ENCODE measurements at regions not wholly inside any gene's neighbourhood (a gene's known extent, or its start where the extent isn't known, plus 50 kb on each side); places are given as distances from the start of the nearest gene placed in this dataset.

DNA sequence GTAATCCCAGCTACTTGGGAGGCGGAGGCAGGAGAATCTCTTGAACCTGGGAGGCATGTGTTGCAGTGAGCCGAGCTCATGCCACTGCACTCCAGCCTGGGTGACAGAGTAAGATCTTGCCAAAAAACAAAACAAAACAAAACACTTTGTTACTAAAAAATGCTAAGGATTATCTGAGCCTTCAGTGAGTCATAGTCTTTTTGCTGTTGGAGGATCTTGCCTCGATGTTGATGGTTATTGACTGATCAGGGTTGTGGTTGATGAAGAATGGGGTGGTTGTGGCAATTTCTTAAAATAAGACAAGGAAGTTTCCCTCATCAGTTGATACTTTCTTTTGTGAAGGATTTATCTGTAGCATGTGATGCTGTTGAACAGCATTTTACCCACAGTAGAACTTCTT, 196.8 kb upstream of the HDDC2 start:
- DNase-seq, result no peak

DNA sequence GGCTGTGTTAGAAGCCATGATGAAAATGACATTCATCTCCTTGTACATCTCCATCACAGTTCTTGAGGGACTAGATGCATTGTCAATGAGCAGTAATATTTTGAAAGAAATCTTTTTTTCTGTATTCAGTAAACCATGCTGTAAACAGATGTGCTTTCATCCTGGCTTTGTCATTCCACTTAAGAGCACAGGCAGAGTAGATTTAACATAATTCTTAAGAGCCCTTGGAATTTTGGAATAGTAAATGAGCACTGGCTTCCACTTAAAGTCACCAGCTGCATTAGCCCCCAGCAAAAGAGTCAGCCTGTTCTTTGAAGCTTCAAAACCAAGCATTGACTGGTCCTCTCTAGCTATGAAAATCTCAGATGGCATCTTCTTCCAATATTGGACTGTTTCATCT, 197.8 kb upstream of the HDDC2 start:
- no peak for DNase-seq

DNA sequence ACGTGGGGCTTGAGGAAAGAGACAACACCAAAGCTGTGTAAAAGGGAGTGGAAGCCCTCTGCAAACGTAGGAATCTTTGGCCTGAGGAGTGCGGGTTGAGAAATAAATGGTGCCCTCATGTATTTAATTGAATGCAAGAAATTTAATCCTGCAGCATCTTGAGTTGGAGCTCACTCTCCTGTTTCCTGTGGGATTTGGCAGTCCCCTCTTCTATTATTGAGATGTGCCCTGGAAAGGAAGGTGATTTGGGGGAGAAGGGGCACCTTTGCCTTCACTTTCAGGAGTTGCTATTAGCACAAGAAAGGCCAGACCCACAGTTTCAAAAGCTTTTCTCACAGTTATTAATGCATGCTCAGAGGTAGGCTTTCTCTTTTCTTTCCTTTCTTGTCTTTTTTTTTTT, 201.4 kb upstream of the HDDC2 start:
- DNase-seq, result no peak

- DNase-seq, result no peak
Measured at GRCh38 chr6:125507987-125508655, 206.4 kb upstream of the HDDC2 start.

DNA sequence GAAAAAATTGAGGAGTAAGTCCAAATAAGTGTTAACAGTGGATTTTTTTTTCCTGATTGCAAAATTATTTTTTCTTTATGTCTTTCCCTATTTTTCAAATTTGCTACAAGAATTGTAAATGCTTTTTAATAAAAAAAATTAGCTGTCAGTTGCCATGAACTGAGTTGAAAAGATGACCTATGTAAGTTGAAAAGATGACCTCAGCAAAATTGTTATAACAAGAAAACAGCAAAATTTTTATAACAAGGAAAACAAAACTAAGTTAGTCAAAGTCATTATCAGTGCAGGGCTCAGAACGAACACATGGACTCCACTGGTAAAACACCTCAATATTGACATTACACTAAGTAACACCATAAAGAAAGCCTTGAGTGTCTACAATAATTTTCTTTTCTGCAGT, 207.0 kb upstream of the HDDC2 start:
- no peak for DNase-seq

DNA sequence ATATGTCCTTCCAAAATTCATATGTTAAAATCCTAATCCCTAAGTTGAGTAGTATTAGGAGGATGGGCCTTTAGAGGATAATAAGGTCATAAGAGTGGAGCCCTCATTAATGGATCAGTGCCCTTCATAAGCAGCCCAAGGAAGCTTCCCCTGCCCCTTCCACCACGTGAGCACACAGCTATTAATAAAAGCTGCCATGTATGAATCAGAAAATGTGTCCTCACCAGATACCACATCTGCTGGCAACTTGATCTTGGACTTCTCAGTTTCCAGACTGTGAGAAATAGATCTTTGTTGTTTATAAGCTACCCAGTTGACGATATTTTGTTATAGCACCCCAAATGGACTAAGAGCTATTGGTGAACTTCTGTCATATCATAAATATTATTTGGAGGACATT, 207.7 kb upstream of the HDDC2 start:
- DNase-seq, result no peak

- no peak for DNase-seq
Measured at GRCh38 chr6:125510405-125510804, 208.6 kb upstream of the HDDC2 start.

DNA sequence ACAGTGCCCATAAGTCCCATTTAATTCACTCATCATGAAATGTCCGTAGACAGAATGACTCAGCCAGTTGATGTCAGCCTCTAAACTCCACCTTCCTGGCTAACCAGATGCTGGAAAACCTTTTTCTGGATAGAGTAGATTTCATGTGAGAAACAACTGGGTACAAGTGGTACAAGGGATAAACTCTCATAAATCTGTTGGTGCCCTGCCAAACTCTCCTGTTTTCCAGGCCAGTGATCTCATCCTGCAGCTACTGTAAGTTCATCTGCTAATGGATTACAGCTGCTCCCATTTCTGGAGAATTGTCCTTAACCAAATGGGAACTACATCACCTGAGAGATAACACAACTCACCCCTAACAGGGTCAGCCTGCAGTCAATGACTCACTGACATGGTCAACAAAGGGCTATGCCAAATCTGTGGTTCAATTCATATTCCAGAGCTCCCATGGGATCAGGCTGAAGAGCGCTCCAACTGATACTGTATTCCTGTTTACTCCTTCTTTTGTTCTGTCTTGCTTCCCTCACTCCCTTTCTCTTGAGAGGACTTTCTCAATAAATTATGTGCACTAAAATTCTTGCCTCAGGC, 210.1 kb upstream of the HDDC2 start:
- DNase-seq, result no peak

DNA sequence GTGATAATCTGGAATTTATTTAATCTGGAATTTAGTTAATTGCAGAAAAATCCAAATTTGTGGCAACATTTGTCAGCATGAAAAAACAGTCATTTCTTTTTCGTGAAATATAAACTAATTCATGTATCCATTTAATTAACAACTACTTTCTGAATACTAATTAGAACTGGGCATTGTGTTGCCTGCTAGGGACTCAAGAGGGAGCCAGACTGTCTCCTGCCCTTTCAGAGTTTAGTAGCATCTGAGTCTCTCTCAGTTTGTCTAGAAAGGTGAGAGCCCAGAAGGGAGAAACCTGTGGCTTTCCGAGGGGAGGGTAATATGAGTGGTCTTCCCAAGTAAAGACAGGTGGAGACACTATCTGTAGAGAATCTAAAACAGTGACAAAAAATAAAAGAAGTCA, 210.9 kb upstream of the HDDC2 start:
- no peak for DNase-seq

DNA sequence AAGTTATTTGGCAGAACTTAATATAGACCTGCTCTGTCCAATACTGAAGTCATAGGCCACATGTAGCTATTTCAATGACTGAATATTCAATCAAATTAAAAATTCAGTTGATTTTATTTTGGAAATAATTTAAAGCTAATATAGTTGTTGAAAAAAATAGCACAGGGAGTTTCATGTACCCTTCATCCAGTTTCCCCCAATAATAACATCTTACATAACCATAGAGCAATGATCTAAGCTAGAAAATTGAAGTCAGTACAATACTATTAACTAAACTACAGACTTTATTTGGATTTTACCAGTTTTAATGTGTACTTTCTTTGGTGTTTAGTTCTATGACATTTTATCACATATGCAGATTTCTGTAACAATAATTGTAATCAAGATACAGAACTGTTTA, 212.2 kb upstream of the HDDC2 start:
- no peak for DNase-seq

DNA sequence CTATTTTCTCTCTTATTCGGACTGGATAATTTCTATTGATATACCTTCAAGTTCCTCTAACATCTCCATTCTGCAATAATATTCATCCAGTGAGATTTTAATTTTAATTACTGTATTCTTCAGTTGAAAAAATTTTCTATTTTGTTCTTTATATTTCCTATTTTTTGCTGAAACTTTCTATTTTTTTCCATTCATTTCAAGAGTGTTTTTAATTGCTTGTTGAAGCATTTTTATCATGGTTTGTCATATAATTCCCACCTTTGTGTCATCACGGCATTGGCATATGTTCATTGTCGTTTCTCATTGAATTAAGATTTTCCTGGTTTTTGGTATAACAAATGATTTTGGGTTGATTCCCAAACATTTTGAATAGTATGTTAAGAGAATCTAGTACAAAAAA, 214.9 kb upstream of the HDDC2 start:
- DNase-seq, result no peak

DNA sequence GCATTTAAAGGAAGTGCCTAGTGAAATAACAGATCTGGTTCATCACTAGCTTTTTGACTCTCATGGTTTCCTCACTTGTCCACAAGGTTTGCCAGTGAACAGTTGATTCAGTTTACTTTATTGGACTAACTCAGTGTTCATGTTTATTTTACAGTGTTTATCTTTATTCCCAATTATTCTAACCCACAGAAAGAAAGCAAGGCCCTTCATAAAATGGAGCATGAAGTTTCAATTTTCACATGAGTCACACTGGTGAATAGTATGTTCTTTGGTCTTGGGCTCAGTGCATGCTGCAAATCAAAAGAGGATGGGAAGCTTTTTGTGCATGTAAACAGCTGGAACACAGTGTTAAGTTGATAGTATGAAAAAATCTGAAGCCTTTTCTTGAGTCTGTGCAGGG, 217.6 kb upstream of the HDDC2 start:
- DNase-seq, result no peak

- no peak for DNase-seq
Measured at GRCh38 chr6:125524356-125524755, 222.6 kb upstream of the HDDC2 start.

DNA sequence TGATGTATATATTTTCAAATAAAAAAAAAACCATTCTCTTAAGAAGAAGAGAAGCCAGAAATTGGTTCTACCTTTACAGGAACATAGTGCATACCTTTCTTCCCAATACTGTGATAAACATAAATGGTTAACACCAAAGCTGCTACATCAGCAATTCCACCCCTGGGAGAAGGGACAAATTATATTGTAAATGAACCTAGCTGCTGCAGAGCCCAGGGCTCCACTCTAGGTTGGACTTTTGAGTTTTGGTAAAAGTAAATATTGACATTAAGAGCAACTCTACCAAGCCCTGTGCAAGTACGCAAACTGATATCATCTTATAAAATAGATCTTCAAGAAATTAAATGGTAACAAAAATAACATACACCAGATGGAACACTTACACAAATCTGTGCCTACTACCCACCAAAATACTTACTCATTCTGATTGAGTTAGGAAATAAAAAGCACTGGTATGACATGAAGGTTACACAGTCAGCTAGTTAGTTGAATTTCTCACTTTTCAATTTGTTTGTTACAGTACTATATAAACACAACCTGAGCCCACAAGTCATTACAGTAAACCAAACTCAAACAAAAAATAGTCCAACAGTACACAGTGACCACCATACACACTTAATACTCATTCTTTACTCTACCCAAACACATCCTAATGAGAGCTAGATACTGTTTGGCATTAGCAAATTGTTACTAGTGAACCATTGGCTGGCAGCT, 223.3 kb upstream of the HEY2 start:
- no peak for DNase-seq

GRCh38 chr6:125528621-125529041, 220.8 kb upstream of the HEY2 start:
- no peak for DNase-seq

DNA sequence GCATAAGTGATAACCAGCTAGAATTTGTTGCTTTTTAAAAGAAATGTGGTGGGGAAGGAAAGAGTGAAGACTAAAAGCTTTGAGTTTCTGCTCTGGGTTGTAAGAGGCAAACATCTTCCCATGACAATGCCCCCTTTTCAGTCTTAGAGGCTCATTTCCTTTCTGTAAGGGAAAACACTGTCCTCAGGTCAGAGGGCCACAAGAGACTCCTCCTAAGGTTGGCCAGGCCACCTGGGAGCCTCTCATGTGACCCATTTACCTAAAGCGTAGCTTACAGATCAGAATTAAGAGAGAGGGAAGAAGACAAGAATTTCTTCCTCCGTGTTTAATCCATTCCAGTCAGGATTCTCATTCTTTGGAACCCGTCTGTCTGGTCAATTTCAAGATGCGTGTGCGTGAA, 220.4 kb upstream of the HEY2 start:
- DNase-seq, result no peak

DNA sequence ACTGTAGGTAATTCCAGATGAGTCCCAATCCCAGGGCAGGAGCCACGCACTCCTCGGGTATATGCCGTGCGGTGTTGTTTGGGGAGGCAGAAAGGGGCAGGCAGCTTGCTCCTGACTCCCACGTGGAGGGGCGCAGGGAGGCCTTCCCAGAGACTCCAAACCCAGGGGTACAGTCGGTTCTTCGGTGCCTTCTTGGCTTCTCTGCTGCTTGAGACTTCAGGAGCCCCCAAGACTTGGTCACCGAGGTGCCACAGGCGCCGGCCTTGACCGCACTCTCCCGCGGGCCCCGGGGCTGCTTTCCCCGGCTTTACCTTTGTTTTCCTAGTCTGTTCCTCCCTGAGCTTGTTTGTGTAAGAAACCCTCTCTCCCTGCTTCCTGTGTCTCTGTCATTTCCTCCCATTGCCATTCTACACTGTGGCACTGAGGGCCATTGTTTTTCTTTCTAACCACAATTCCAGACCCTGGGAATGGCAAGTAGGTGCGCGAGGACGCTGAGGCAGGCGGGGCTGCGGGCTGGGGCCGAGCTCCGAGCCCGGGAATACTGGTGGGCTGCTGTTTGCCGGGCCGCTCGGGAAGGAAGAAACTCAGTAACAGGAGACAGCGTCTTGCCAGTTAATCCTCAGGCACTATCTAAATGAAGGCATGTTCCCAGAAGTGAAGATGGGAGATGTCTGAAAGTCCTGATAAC, 215.6 kb upstream of the HEY2 start:
- no peak for DNase-seq

DNA sequence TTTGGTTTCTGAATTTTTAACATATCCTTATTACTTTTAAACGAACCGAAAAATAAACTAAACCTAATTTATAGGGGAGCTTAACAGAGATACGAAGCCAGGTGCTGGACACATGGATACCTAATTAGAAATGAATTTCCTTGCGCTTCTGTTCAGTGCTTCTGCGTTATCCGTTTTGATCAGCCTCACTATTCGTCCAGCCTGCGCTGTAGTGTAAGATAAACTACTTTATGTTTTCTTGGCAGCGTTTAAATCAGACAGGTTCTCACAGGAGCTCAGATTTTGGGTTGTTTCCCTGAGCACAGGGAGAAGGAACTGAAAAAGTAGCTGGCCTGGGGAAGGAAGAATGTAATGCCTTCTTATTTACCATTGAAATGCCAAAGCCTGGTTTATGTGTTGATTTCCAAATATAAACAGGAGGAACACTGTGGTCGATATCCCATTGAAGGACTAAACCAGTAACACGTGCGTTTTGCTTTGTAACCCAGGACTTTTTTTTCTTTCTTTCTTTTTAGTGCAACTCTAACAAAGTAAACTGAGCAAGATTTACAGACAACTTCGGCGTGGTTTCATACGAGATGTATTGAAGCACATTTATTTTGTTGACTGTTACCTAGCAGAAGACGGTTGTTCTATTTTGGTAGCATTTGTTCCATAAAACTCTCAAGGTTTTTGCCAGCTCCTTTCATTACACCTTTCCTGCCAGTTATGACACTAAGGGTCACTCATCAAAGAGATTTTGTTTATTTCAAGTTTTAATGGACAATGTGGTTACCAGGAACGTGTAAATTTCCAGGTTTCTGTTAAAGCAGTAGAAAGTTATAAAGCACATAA, 214.8 kb upstream of the HEY2 start:
- no peak for DNase-seq

GRCh38 chr6:125537090-125537489, 212.3 kb upstream of the HEY2 start:
- DNase-seq, result no peak

GRCh38 chr6:125539892-125540291, 209.5 kb upstream of the HEY2 start:
- no peak for DNase-seq

GRCh38 chr6:125544819-125545218, 204.6 kb upstream of the HEY2 start:
- DNase-seq, result no peak

DNA sequence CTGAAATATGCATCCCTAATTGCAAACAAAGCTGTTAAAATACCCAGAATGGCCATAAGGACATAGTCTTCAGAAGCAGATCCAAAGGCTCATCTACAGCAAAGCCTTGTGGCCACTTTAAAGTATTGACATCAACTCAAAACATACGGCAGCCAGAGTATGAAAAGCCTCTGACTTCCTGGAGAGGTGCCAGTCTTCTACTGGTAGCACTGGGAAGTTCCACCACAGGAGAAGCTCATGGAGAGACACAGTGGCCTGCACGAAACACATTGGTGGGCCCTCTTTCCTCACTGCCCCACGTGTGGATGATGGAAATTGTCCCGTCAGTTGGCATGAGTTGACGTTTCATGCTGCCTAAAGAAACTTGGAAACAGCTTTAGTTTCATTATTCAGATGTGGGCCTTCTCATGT, 202.6 kb upstream of the HEY2 start:
- DNase-seq, result no peak

GRCh38 chr6:125547381-125547780, 202.1 kb upstream of the HEY2 start:
- DNase-seq, result no peak
